KMS-11 (cell line): ENCODE measurements at regions not wholly inside any gene's neighbourhood (a gene's known extent, or its start where the extent isn't known, plus 50 kb on each side); places are given as distances from the start of the nearest gene placed in this dataset.

Experiments used
- H2AFZ ChIP-seq: fragments of 200-600 bp; sonication (generic); 2 replicates; pipeline ENCODE4 v1.6.1; 2016; ENCODE audit warnings: antibody characterized with exemption, mixed run types, low read depth
- H3K27ac ChIP-seq: fragments of 200-600 bp; sonication (generic); 2 replicates; pipeline ENCODE4 v1.6.1; 2016; ENCODE audit warnings: mild to moderate bottlenecking, mixed run types
- H3K27me3 ChIP-seq: fragments of 200-600 bp; sonication (generic); 2 replicates; pipeline ENCODE4 v1.6.1; 2017; ENCODE audit warnings: mild to moderate bottlenecking, low read depth, mixed run types, moderate library complexity; ENCODE audit not compliant: insufficient read depth
- H3K36me3 ChIP-seq: fragments of 200-600 bp; sonication (generic); 2 replicates; pipeline ENCODE4 v1.6.1; 2017; ENCODE audit warnings: mild to moderate bottlenecking, mixed run types; ENCODE audit not compliant: insufficient read depth
- H3K4me1 ChIP-seq: fragments of 200-600 bp; sonication (generic); 2 replicates; pipeline ENCODE4 v1.6.1; 2016; ENCODE audit warnings: mild to moderate bottlenecking, low read depth, mixed run types; ENCODE audit not compliant: poor library complexity, severe bottlenecking
- H3K4me2 ChIP-seq: fragments of 200-600 bp; sonication (generic); 2 replicates; pipeline ENCODE4 v1.7.0; 2016; ENCODE audit warnings: mild to moderate bottlenecking, mixed run types
- H3K4me3 ChIP-seq: fragments of 200-600 bp; sonication (generic); IDR thresholded peaks from 2 replicates; pipeline ENCODE4 v1.6.1; 2017; ENCODE audit warnings: low read depth, low read length, mixed read lengths; ENCODE audit not compliant: insufficient read depth
- H3K79me2 ChIP-seq: fragments of 200-600 bp; sonication (generic); 2 replicates; pipeline ENCODE4 v1.6.1; 2016; ENCODE audit warnings: low read depth, mixed run types; ENCODE audit not compliant: insufficient read depth
- H3K9ac ChIP-seq: fragments of 200-600 bp; sonication (generic); 2 replicates; pipeline ENCODE4 v1.6.1; 2016; ENCODE audit warnings: mild to moderate bottlenecking, mixed run types
- H4K20me1 ChIP-seq: fragments of 200-600 bp; sonication (generic); 2 replicates; pipeline ENCODE4 v1.6.1; 2016; ENCODE audit warnings: mild to moderate bottlenecking, mixed run types; ENCODE audit not compliant: insufficient read depth
- TF ChIP-seq, protein P1 (sequence below): fragments of 200-600 bp; sonication (generic); conservative IDR thresholded peaks from 2 replicates; pipeline ENCODE4 v1.6.1; 2017; ENCODE audit warnings: low read depth, mild to moderate bottlenecking, antibody characterized with exemption, low read length, moderate library complexity, mixed read lengths

DNA sequence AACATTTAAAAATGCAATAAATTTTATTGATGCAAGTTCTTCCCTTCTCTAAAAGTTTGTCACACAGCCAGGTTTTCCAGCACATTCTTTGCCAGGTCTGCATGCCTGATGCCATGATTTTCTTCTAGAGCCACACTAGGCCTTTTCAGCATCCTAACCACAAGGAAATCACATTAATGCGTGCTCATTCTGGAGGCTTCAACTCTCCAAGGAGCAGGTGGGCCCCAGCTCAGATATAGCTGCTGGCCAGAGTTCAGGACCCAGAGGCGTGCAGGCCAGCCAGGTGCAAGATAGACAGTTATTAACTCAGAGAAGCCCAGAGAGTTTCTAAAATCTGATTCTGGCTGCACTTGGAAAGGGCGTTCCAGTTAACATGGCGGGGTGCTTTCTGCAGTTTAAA is 124.5 kb upstream of the MAF start:
- H3K4me2 ChIP-seq: no peak overlapping the region
- H3K36me3 ChIP-seq: no peaks in the 10 kb centered on the region
- no peaks in the 10 kb centered on the region for H3K4me1 ChIP-seq
- TF ChIP-seq, protein P1, sequence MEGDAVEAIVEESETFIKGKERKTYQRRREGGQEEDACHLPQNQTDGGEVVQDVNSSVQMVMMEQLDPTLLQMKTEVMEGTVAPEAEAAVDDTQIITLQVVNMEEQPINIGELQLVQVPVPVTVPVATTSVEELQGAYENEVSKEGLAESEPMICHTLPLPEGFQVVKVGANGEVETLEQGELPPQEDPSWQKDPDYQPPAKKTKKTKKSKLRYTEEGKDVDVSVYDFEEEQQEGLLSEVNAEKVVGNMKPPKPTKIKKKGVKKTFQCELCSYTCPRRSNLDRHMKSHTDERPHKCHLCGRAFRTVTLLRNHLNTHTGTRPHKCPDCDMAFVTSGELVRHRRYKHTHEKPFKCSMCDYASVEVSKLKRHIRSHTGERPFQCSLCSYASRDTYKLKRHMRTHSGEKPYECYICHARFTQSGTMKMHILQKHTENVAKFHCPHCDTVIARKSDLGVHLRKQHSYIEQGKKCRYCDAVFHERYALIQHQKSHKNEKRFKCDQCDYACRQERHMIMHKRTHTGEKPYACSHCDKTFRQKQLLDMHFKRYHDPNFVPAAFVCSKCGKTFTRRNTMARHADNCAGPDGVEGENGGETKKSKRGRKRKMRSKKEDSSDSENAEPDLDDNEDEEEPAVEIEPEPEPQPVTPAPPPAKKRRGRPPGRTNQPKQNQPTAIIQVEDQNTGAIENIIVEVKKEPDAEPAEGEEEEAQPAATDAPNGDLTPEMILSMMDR: no peak
- no peak overlapping the region for H2AFZ ChIP-seq
- no peak overlapping the region for H3K4me3 ChIP-seq
- H3K9ac ChIP-seq: no peak overlapping the region
- no peak overlapping the region for H3K27ac ChIP-seq
- no peaks in the 10 kb centered on the region for H3K27me3 ChIP-seq
- H3K79me2 ChIP-seq: no peaks in the 10 kb centered on the region
- no peaks in the 10 kb centered on the region for H4K20me1 ChIP-seq

DNA sequence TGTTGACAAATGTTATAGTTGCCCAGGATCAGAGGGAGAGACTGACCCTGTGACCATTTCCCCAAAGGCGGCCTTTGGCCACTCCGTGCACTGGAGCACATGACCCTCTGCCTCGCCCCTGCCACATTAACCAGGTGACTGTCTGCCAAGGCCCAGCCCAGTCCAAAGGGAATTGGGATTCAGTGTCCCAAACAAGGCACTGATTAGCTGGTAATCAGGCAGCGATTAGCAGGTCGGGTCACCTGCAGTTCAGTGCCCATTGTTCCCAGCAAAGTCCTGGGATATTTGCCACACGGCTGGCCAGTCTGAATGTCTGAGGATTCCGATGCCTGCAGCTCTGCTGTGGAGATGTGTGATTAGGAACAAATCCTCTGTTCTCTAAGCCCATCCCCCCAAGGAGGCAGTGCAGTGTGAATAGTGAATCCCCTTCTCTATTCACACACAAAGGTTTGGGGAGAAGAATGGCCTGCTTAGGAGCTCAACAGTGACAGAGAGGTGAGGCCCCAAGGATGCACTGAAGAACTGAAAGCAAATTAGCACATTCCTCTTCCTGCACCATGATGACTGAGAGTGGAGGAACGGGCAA is 123.1 kb upstream of the MAF start:
- H3K27ac ChIP-seq: no peak overlapping the region
- no peak overlapping the region for H3K4me3 ChIP-seq
- H3K27me3 ChIP-seq: no peaks in the 10 kb centered on the region
- TF ChIP-seq, protein P1: no peak
- H3K36me3 ChIP-seq: no peaks in the 10 kb centered on the region
- no peak overlapping the region for H2AFZ ChIP-seq
- no peak overlapping the region for H3K4me2 ChIP-seq
- no peaks in the 10 kb centered on the region for H3K4me1 ChIP-seq
- H4K20me1 ChIP-seq: no peaks in the 10 kb centered on the region
- H3K79me2 ChIP-seq: no peaks in the 10 kb centered on the region
- H3K9ac ChIP-seq: no peak overlapping the region

DNA sequence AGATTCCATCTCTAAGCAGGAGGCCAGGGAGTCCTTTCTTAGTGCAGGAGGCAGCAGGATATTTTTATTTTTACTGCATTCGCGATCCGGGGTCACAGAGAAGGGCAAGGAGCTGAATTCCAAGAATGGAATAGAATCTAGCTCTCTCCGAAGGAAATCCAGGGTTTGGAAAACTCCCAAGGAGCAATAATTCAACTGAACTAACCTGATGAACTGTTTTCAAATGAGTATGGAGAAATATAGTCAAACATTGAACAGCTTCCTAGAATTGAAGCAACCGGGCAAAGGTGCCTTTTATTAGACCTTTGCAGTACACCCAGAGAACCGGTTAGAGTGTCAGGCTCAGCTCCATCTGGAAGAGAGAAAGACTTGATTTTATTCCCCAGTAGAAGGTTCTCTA is 120.7 kb upstream of the MAF start:
- no peak overlapping the region for H2AFZ ChIP-seq
- H3K4me2 ChIP-seq: no peak overlapping the region
- no peaks in the 10 kb centered on the region for H3K79me2 ChIP-seq
- no peaks in the 10 kb centered on the region for H3K27me3 ChIP-seq
- H4K20me1 ChIP-seq: no peaks in the 10 kb centered on the region
- TF ChIP-seq, protein P1: no peak
- H3K9ac ChIP-seq: no peak overlapping the region
- H3K4me1 ChIP-seq: no peaks in the 10 kb centered on the region
- no peaks in the 10 kb centered on the region for H3K36me3 ChIP-seq
- no peak overlapping the region for H3K4me3 ChIP-seq
- H3K27ac ChIP-seq: no peak overlapping the region

DNA sequence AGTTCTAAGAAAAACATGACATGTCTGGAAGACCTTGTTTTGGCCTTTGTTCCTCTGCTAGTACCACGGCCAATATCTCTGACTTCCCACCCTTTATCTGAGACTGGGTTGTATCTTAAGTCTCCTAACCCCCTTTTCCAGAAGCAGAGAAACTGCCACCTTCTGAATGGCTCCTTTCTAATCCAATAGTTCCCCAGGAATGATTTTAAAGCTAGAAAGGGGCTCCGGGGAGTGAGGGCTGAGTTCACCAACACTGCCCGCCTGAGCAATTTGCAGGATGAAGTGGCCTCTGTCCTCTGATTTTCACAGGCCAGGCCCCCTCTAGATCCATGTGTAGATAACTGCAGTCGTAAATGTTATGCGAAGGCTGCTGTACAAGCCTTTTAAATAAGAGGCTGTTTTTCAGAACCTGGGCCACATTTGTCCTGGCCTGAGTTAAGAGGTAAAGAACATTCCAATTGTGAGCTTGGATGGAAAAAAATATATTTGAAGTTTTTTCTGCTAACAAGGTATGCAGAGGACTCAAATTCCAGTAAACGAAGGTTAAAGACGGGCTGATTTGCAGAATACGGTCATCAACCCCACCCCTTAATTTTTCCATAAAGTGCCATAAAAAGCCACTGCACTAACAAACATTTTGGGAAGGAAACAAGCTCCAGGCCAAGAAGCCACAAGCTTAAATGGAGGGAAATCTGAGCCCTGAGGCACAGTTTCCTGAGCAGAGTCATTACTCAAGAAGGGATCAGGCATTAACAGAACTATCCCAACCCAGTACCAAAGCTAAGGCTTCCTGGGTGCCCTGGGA is 117.0 kb upstream of the MAF start:
- Histone ChIP-seq H2AFZ (no peak overlapping the region), H3K4me2 (no peak overlapping the region), H3K4me3 (no peak overlapping the region), H3K9ac (no peak overlapping the region), H3K27ac (no peak overlapping the region), H4K20me1 (no peaks in the 10 kb centered on the region), H3K79me2 (no peaks in the 10 kb centered on the region), H3K36me3 (no peaks in the 10 kb centered on the region), H3K4me1 (peaks cover 35% of the 10 kb centered on the region), H3K27me3 (no peaks in the 10 kb centered on the region)
- TF ChIP-seq, protein P1: no peak
